Adrenal gland (tissue), 9 donors: ENCODE measurements at regions not wholly inside any gene's neighbourhood (a gene's known extent, or its start where the extent isn't known, plus 50 kb on each side); places are given as distances from the start of the nearest gene placed in this dataset.

Source experiments
- DNase-seq, 7 donors: peaks; one replicate each; pipeline ENCODE4 v3.0.0-alpha.2; 2019 to 2020
- H3K27ac ChIP-seq, 5 donors: fragments of 200-600 bp; sonication (generic) in 4 of 5; 1 replicate in 3 of 5; 2 replicates in 2 of 5; pipeline versions ENCODE4 v1.5.1 to v1.8.0; 2016 to 2020; ENCODE audit warnings: mild to moderate bottlenecking in 1 of 5
- H3K27me3 ChIP-seq: fragments of 200-600 bp; 2 replicates; pipeline ENCODE4 v1.8.0; 2021
- H3K36me3 ChIP-seq, 2 donors: fragments of 200-600 bp; replicated peaks in 1 of 2; 1 replicate in 1 of 2; 2 replicates in 1 of 2; pipeline versions ENCODE4 v1.5.1 to v1.8.0; 2018 to 2022
- H3K4me1 ChIP-seq, 2 donors: fragments of 200-600 bp; replicated peaks in 1 of 2; 1 replicate in 1 of 2; 2 replicates in 1 of 2; pipeline versions ENCODE4 v1.5.1 to v1.8.0; 2018 to 2021
- H3K4me3 ChIP-seq, 4 donors: fragments of 200-600 bp; sonication (generic) in 3 of 4; one replicate each; pipeline ENCODE4 v1.5.1; 2016 to 2018
- H3K9me3 ChIP-seq, 3 donors: fragments of 200-600 bp; sonication (generic) in 1 of 3; replicated peaks in 1 of 3; 1 replicate in 2 of 3; 2 replicates in 1 of 3; pipeline versions ENCODE4 v1.5.1 to v1.8.0; 2016 to 2021
- POLR2A ChIP-seq, 2 donors: fragments of 450-650 bp; IDR thresholded peaks; one replicate each; pipeline ENCODE4 v1.6.1; 2017; ENCODE audit warnings: antibody characterized with exemption in 2 of 2, mild to moderate bottlenecking in 2 of 2, moderate library complexity in 1 of 2
- WGBS, 4 donors: extraction: QIAGEN DNeasy Blood & Tissue Kit in 2 of 4; methylation state at CpG; one replicate each; pipeline versions ENCODE4 v1.1.5 to v1.1.7; 2013 to 2017; 5-methylcytosine and 5-hydroxymethylcytosine counted together
- intact Hi-C, 2 donors: fragments of 100-400 bp; cut with DNase I; formaldehyde crosslinking; loops; one replicate each; pipeline versions ENCODE4 v1.14.1 to v1.15.0; 2022 to 2023
- TF ChIP-seq, protein P1 (sequence below), 6 experiments: fragments of 450-650 bp in 4 of 6; fragments of 200-600 bp in 2 of 6; sonication (generic) in 1 of 6; IDR thresholded peaks; 1 replicate in 5 of 6; 2 replicates in 1 of 6; pipeline versions ENCODE4 v1.5.1 to v1.8.0; 2016 to 2021; ENCODE audit warnings: antibody characterized with exemption in 6 of 6, mild to moderate bottlenecking in 2 of 6, moderate library complexity in 1 of 6
- donor health status: healthy with polysubstance abuse.
- donor health status: Bipolar disorder and iron deficiency.
- donor health status: DM: yes; HTN: yes; CAD: no.
- donor health status: DM: no; HTN: no; CAD: no.
- donor health status: DM: no; HTN: no; CAD: no.

GRCh38 chr2:41963661-41964525, 83.9 kb upstream of the PKDCC start:
- Histone ChIP-seq H3K4me1 (peaks cover 0 to 34% of the 10 kb centered on the region in 2 donors), H3K36me3 (no peaks in the 10 kb centered on the region), H3K27ac (peak overlapping the region in 3 of 5 donors; percentile 29 to 83 (median 79)), H3K9me3 (no peaks in the 10 kb centered on the region), H3K4me3 (no peak overlapping the region), H3K27me3 (no peaks in the 10 kb centered on the region)
- no peak for TF ChIP-seq POLR2A (IDR thresholded peaks at IDR 0.05)
- TF ChIP-seq, protein P1, sequence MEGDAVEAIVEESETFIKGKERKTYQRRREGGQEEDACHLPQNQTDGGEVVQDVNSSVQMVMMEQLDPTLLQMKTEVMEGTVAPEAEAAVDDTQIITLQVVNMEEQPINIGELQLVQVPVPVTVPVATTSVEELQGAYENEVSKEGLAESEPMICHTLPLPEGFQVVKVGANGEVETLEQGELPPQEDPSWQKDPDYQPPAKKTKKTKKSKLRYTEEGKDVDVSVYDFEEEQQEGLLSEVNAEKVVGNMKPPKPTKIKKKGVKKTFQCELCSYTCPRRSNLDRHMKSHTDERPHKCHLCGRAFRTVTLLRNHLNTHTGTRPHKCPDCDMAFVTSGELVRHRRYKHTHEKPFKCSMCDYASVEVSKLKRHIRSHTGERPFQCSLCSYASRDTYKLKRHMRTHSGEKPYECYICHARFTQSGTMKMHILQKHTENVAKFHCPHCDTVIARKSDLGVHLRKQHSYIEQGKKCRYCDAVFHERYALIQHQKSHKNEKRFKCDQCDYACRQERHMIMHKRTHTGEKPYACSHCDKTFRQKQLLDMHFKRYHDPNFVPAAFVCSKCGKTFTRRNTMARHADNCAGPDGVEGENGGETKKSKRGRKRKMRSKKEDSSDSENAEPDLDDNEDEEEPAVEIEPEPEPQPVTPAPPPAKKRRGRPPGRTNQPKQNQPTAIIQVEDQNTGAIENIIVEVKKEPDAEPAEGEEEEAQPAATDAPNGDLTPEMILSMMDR (IDR thresholded peaks at IDR 0.05): no peak
- intact Hi-C loops: no loop called here
- 66 to 72% (median 68%) methylated on average over 10 of the region's 10 CpGs for WGBS, 4 donors
- peak; percentile 32 to 85 (median 55) for DNase-seq

DNA sequence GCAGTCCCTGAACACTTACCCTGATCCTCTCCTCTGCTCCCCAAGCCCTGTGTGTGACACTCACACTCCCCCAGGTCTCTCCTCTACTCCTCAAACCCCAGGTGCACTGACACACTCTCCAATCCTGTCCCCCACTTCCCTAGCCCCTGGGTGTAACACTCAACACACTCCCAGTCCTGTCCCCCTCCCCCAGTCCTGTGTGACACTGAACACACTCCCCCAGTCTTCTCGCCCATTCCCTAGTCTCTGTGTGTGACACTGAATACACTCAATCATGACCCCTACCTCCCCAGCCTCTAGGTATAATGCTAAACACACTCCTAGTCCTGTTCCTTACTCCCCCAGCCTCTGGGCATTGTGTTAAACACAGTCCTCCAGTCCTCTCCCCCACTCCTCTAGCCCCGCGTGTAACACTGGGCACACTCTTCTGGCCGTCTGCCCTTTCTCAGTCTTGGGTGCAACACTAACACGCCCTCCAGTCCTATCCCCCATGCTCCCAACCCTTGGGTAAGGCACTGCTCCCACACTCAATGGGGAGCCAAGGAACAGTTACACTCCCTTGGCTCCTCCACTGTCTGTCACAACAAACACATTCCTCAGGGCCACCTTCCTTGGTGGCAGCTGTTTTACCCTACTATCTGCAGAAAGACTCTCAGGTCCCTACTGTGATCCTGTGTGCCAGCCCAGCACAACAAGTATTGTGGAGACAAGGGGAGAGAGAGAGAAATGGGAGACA, 82.5 kb upstream of the PKDCC start:
- Histone ChIP-seq H3K27ac (peak overlapping the region in 3 of 5 donors; percentile 42 to 83 (median 79)), H3K36me3 (no peaks in the 10 kb centered on the region), H3K9me3 (no peaks in the 10 kb centered on the region), H3K4me3 (no peak overlapping the region), H3K27me3 (no peaks in the 10 kb centered on the region), H3K4me1 (peaks cover 0 to 34% of the 10 kb centered on the region in 2 donors)
- DNase-seq: no peak
- 77 to 85% (median 83%) methylated on average over 5 of the region's 5 CpGs for WGBS, 4 donors
- no peak for TF ChIP-seq POLR2A (IDR thresholded peaks at IDR 0.05)
- TF ChIP-seq, protein P1 (IDR thresholded peaks at IDR 0.05): no peak
- intact Hi-C loops: no loop called here

- intact Hi-C loops: no loop called here
- peaks cover 0 to 34% of the 10 kb centered on the region in 2 donors for H3K4me1 ChIP-seq
- no peak for TF ChIP-seq POLR2A (IDR thresholded peaks at IDR 0.05)
- TF ChIP-seq, protein P1 (IDR thresholded peaks at IDR 0.05): no peak
- WGBS, 4 donors: 49 to 65% (median 56%) methylated on average over 2 of the region's 2 CpGs
- H3K9me3 ChIP-seq: no peaks in the 10 kb centered on the region
- peak in 3 of 7 donors; percentile 7 to 65 (median 39) for DNase-seq
- no peaks in the 10 kb centered on the region for H3K27me3 ChIP-seq
- H3K36me3 ChIP-seq: no peaks in the 10 kb centered on the region
- H3K27ac ChIP-seq: peak overlapping the region in 3 of 5 donors; percentile 42 to 83 (median 79)
- no peak overlapping the region for H3K4me3 ChIP-seq
Measured at GRCh38 chr2:41965909-41966295, 81.9 kb upstream of the PKDCC start.

GRCh38 chr2:41966431-41966893, 81.4 kb upstream of the PKDCC start:
- intact Hi-C loops: no loop called here
- H3K4me1 ChIP-seq: peaks cover 0 to 34% of the 10 kb centered on the region in 2 donors
- H3K27me3 ChIP-seq: no peaks in the 10 kb centered on the region
- no peak overlapping the region for H3K4me3 ChIP-seq
- peak overlapping the region in 3 of 5 donors; percentile 42 to 90 (median 79) for H3K27ac ChIP-seq
- TF ChIP-seq, protein P1 (IDR thresholded peaks at IDR 0.05): no peak
- TF ChIP-seq POLR2A (IDR thresholded peaks at IDR 0.05): no peak
- H3K36me3 ChIP-seq: no peaks in the 10 kb centered on the region
- WGBS, 4 donors: 45 to 75% (median 55%) methylated on average over 5 to 10 of the region's 10 CpGs
- DNase-seq: peak; percentile 37 to 88 (median 57)
- no peaks in the 10 kb centered on the region for H3K9me3 ChIP-seq
